B cell (primary cell): ENCODE measurements at regions not wholly inside any gene's neighbourhood (a gene's known extent, or its start where the extent isn't known, plus 50 kb on each side); places are given as distances from the start of the nearest gene placed in this dataset.

Experiments
- EZH2 ChIP-seq: IDR thresholded peaks from 2 replicates; pipeline ENCODE4 v1.6.1; 2012; ENCODE audit warnings: borderline replicate concordance, low read depth, mild to moderate bottlenecking, moderate library complexity, low read length; ENCODE audit not compliant: insufficient read depth, poor library complexity, severe bottlenecking
- TF ChIP-seq, protein P1 (sequence below): fragments of 200-600 bp; IDR thresholded peaks from one replicate; pipeline ENCODE4 v1.8.0; 2022; ENCODE audit warnings: antibody characterized with exemption, mild to moderate bottlenecking

DNA sequence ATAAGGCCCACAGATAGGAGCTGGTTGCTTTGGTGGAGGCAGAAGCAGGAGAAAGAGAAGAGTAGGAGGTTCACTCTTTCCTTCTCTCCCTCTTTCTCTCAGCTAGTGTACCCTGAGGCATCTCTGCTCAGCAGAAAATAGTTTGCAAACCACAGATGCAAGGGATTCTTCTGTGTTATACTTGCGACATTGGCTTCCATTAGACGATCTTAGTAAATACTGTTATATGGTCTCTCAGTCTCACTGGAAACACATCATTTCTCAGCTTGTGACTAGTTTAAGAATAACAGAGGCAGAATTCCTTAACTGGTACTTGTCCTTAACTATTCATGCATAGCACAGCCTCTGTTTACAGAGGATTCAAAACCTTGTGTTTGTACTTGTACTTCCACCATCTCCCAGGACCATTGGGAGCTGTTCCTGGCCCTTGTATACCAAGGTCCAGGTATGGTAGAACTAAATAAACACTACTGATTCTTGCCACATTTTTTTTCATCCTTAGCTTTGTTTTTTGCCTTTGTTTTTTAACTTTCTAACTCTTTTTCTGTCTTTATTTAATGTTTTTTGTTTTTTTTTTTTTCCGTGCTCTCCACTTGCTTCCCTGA, 218.2 kb downstream of the OTOR start:
- TF ChIP-seq, protein P1, sequence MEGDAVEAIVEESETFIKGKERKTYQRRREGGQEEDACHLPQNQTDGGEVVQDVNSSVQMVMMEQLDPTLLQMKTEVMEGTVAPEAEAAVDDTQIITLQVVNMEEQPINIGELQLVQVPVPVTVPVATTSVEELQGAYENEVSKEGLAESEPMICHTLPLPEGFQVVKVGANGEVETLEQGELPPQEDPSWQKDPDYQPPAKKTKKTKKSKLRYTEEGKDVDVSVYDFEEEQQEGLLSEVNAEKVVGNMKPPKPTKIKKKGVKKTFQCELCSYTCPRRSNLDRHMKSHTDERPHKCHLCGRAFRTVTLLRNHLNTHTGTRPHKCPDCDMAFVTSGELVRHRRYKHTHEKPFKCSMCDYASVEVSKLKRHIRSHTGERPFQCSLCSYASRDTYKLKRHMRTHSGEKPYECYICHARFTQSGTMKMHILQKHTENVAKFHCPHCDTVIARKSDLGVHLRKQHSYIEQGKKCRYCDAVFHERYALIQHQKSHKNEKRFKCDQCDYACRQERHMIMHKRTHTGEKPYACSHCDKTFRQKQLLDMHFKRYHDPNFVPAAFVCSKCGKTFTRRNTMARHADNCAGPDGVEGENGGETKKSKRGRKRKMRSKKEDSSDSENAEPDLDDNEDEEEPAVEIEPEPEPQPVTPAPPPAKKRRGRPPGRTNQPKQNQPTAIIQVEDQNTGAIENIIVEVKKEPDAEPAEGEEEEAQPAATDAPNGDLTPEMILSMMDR: no peak
- TF ChIP-seq EZH2: no peak
